ENCODE measurements at regions not wholly inside any gene's neighbourhood (a gene's known extent, or its start where the extent isn't known, plus 50 kb on each side); places are given as distances from the start of the nearest gene placed in this dataset.

- no peak for TF ChIP-seq CTCF (IDR thresholded peaks at IDR 0.05; ENCODE audit: extremely low read depth in 1 of 2, insufficient read depth in 1 of 2, low read depth in 1 of 2, low read length in 2 of 2)
- no peak for TF ChIP-seq POLR2AphosphoS5 (IDR thresholded peaks at IDR 0.05; ENCODE audit: insufficient read depth, low read depth, low read length)
- TF ChIP-seq POLR2A (IDR thresholded peaks at IDR 0.05; ENCODE audit: low read depth, low read length): no peak
- no peak for TF ChIP-seq EZH2 (IDR thresholded peaks at IDR 0.05; ENCODE audit: borderline replicate concordance, low read depth, low read length, severe bottlenecking)
- TF ChIP-seq JUN (IDR thresholded peaks at IDR 0.05; ENCODE audit: borderline replicate concordance, insufficient read depth, insufficient read length, low read depth): no peak
- TF ChIP-seq MAX (IDR thresholded peaks at IDR 0.05; ENCODE audit: insufficient read depth, insufficient read length): no peak
- no peak for TF ChIP-seq GATA2 (IDR thresholded peaks at IDR 0.05; ENCODE audit: insufficient read depth, insufficient read length, low read depth, low read length)
- TF ChIP-seq MYC (IDR thresholded peaks at IDR 0.05; ENCODE audit: low read depth, low read length): no peak
- no peak for TF ChIP-seq FOS (IDR thresholded peaks at IDR 0.05; ENCODE audit: borderline replicate concordance, insufficient read depth, low read length)
Measured at GRCh38 chr4:141391771-141392170, 171.1 kb downstream of the ZNF330 start.
